MM.1S (cell line): ENCODE measurements at regions not wholly inside any gene's neighbourhood (a gene's known extent, or its start where the extent isn't known, plus 50 kb on each side); places are given as distances from the start of the nearest gene placed in this dataset.

Source experiments
- EZH2 ChIP-seq: fragments of 300-600 bp; sonication (generic); optimal IDR thresholded peaks from 2 replicates; pipeline ENCODE3; 2017; ENCODE audit warnings: low read depth, mild to moderate bottlenecking, antibody characterized with exemption, low read length, mixed read lengths
- EZH2phosphoT487 ChIP-seq: fragments of 300-600 bp; sonication (generic); IDR thresholded peaks from 2 replicates; pipeline ENCODE4 v1.6.1; 2018; ENCODE audit warnings: antibody characterized with exemption, low read length
- TF ChIP-seq, protein P1 (sequence below): fragments of 300-600 bp; sonication (generic); IDR thresholded peaks from 2 replicates; pipeline ENCODE4 v1.5.1; 2016; ENCODE audit warnings: antibody characterized with exemption, low read length, mixed read lengths

DNA sequence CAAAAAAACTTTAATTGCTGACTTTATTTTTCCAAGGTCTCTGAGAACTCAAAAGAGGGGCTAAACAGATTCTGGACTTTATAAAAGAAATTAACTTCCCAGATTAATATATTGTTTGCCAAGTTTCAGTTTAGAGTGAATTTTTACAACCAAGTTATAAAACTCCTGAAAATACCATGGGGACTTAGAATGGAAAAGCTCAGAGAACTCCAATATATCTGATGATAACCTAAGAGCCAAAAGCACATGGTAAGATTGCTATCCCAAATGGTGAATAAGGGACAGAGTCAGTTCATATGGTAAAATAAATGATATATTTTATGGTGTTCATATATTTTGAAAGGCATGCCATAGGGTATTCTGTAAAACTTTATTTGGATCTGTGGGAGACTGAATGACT is 470.9 kb downstream of the TTLL7 start:
- no peak for TF ChIP-seq EZH2
- TF ChIP-seq, protein P1, sequence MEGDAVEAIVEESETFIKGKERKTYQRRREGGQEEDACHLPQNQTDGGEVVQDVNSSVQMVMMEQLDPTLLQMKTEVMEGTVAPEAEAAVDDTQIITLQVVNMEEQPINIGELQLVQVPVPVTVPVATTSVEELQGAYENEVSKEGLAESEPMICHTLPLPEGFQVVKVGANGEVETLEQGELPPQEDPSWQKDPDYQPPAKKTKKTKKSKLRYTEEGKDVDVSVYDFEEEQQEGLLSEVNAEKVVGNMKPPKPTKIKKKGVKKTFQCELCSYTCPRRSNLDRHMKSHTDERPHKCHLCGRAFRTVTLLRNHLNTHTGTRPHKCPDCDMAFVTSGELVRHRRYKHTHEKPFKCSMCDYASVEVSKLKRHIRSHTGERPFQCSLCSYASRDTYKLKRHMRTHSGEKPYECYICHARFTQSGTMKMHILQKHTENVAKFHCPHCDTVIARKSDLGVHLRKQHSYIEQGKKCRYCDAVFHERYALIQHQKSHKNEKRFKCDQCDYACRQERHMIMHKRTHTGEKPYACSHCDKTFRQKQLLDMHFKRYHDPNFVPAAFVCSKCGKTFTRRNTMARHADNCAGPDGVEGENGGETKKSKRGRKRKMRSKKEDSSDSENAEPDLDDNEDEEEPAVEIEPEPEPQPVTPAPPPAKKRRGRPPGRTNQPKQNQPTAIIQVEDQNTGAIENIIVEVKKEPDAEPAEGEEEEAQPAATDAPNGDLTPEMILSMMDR: no peak
- no peak for TF ChIP-seq EZH2phosphoT487
